HCT116 (cell line): ENCODE measurements at regions not wholly inside any gene's neighbourhood (a gene's known extent, or its start where the extent isn't known, plus 50 kb on each side); places are given as distances from the start of the nearest gene placed in this dataset.

Experiments used
- ATAC-seq: fragments of 200-7000 bp; cut with Tn5 transposase; 2 replicates; pipeline ENCODE4 v1.9.1; 2020; ENCODE audit warnings: mild to moderate bottlenecking, moderate library complexity
- BruUV-seq: library from RNA; stranded (reverse); fragments of 400-500 nt; replicated peaks from 2 replicates; lab custom pipeline; 2021; lab: Mats Ljungman, UMichigan
- CTCF ChIA-PET: fragments of 300-600 bp; sonication (Branson Sonifier 250); formaldehyde crosslinking; loops from one replicate; lab custom pipeline; 2021; ENCODE audit warnings: antibody characterized with exemption; lab: Charles Lee
- POLR2A ChIA-PET: fragments of 300-600, 350-600 bp; sonication (Branson Sonifier 250); formaldehyde crosslinking; loops from one replicate; lab custom pipeline; 2021; ENCODE audit warnings: antibody characterized with exemption; lab: Charles Lee
- RAD21 ChIA-PET, 2 experiments: fragments of 300-600 bp; sonication (Branson Sonifier 250); formaldehyde crosslinking; loops; one replicate each; lab custom pipeline; 2023; ENCODE audit warnings: low total read pairs in 2 of 2; ENCODE audit not compliant: uncharacterized antibody in 2 of 2, unreplicated experiment in 2 of 2, low non-redundant PET in 1 of 2; lab: Charles Lee
- DNase-seq: peaks from one replicate; pipeline ENCODE4 v3.0.0-alpha.2; 2010; ENCODE audit warnings: low read depth, low spot score
- H2AFZ ChIP-seq: fragments of 200-600 bp; shearing (Covaris generic), sonication (generic); 2 replicates; pipeline ENCODE4 v1.6.1; 2017; ENCODE audit warnings: low read depth, mixed run types, mixed read lengths, antibody characterized with exemption, low read length; ENCODE audit not compliant: poor library complexity, severe bottlenecking
- H3K27ac ChIP-seq: 2 replicates; pipeline ENCODE4 v1.5.1; 2012; ENCODE audit warnings: low read depth, low read length
- H3K27me3 ChIP-seq: fragments of 200-600 bp; sonication (generic); 2 replicates; pipeline ENCODE4 v1.6.1; 2016; ENCODE audit warnings: mixed run types, low read length, mixed read lengths; ENCODE audit not compliant: insufficient read depth
- H3K36me3 ChIP-seq, 2 experiments: fragments of 200-500 bp in 1 of 2; fragments of 200-600 bp in 1 of 2; sonication (Bioruptor generic) in 1 of 2; sonication (generic) in 1 of 2; 2 replicates each; pipeline versions ENCODE4 v1.5.1 to v1.6.1; 2014 to 2016; ENCODE audit warnings: low read length in 2 of 2, inconsistent platforms in 1 of 2, mixed read lengths in 1 of 2, mixed run types in 1 of 2; ENCODE audit not compliant: insufficient read depth in 2 of 2, control insufficient read depth in 1 of 2
- H3K4me1 ChIP-seq, 2 experiments: fragments of 200-600 bp in 1 of 2; sonication (generic) in 1 of 2; 2 replicates each; pipeline versions ENCODE4 v1.5.1 to v1.6.1; 2012 to 2017; ENCODE audit warnings: low read length in 2 of 2, inconsistent platforms in 1 of 2, mild to moderate bottlenecking in 1 of 2, mixed read lengths in 1 of 2, mixed run types in 1 of 2, moderate library complexity in 1 of 2; ENCODE audit not compliant: insufficient read depth in 2 of 2, control insufficient read depth in 1 of 2
- H3K4me2 ChIP-seq: fragments of 200-600 bp; sonication (generic); 2 replicates; pipeline ENCODE4 v1.6.1; 2017; ENCODE audit warnings: mixed run types, low read length, mixed read lengths
- H3K4me3 ChIP-seq, 2 experiments: fragments of 200-600 bp in 1 of 2; sonication (generic) in 1 of 2; replicated peaks in 1 of 2; 2 replicates each; pipeline ENCODE4 v1.5.1; 2011 to 2016; ENCODE audit warnings: low read length in 2 of 2, control low read depth in 1 of 2, low read depth in 1 of 2, mild to moderate bottlenecking in 1 of 2, mixed read lengths in 1 of 2, mixed run types in 1 of 2
- H3K79me2 ChIP-seq: fragments of 200-600 bp; sonication (generic); 2 replicates; pipeline ENCODE4 v1.6.1; 2017; ENCODE audit warnings: mild to moderate bottlenecking, mixed run types, low read length, moderate library complexity, mixed read lengths; ENCODE audit not compliant: insufficient read depth
- H3K9ac ChIP-seq: fragments of 200-600 bp; sonication (generic); 2 replicates; pipeline ENCODE4 v1.6.1; 2016; ENCODE audit warnings: low read length, mixed read lengths
- H3K9me2 ChIP-seq: fragments of 200-600 bp; sonication (generic), shearing (Covaris generic); 2 replicates; pipeline ENCODE4 v1.6.1; 2017; ENCODE audit warnings: mixed run types, mild to moderate bottlenecking, moderate library complexity; ENCODE audit not compliant: insufficient read depth
- H3K9me3 ChIP-seq, 2 experiments: fragments of 200-500 bp in 1 of 2; fragments of 200-600 bp in 1 of 2; sonication (Bioruptor generic) in 1 of 2; sonication (generic) in 1 of 2; 2 replicates each; pipeline ENCODE4 v1.6.1; 2014 to 2017; ENCODE audit warnings: low read length in 2 of 2, mixed read lengths in 2 of 2, inconsistent platforms in 1 of 2, low read depth in 1 of 2, mild to moderate bottlenecking in 1 of 2, mixed run types in 1 of 2, moderate library complexity in 1 of 2; ENCODE audit not compliant: control insufficient read depth in 1 of 2, insufficient read depth in 1 of 2
- H4K20me1 ChIP-seq: fragments of 200-600 bp; sonication (generic), shearing (Covaris generic); 2 replicates; pipeline ENCODE4 v1.6.1; 2017; ENCODE audit warnings: mixed run types, mild to moderate bottlenecking, moderate library complexity; ENCODE audit not compliant: insufficient read depth
- CBX3 ChIP-seq: IDR thresholded peaks from 2 replicates; pipeline ENCODE4 v1.6.1; 2012; ENCODE audit warnings: low read depth
- CTCF ChIP-seq, 3 experiments: fragments of 200-600 bp in 1 of 3; sonication (generic) in 1 of 3; IDR thresholded peaks in 2 of 3; conservative IDR thresholded peaks in 1 of 3; 2 replicates each; pipeline ENCODE4 v1.5.1; 2012 to 2017; ENCODE audit warnings: low read depth in 2 of 3, low read length in 2 of 3, antibody characterized with exemption in 1 of 3, borderline replicate concordance in 1 of 3, control low read depth in 1 of 3, mild to moderate bottlenecking in 1 of 3, mixed read lengths in 1 of 3, mixed run types in 1 of 3, moderate library complexity in 1 of 3; ENCODE audit not compliant: insufficient read depth in 1 of 3
- EGR1 ChIP-seq: IDR thresholded peaks from 2 replicates; pipeline ENCODE4 v1.6.1; 2012; ENCODE audit warnings: low read depth
- FOSL1 ChIP-seq: IDR thresholded peaks from 2 replicates; pipeline ENCODE4 v1.6.1; 2012; ENCODE audit warnings: low read depth
- JUND ChIP-seq: IDR thresholded peaks from 2 replicates; pipeline ENCODE4 v1.6.1; 2012
- MAX ChIP-seq: IDR thresholded peaks from 2 replicates; pipeline ENCODE4 v1.6.1; 2012
- POLR2A ChIP-seq: IDR thresholded peaks from 2 replicates; pipeline ENCODE4 v1.7.0; 2011; ENCODE audit warnings: borderline replicate concordance; ENCODE audit not compliant: insufficient read depth, insufficient read length; ENCODE audit errors: extremely low read depth
- RAD21 ChIP-seq: IDR thresholded peaks from 2 replicates; pipeline ENCODE4 v1.6.1; 2012; ENCODE audit warnings: low read depth, mild to moderate bottlenecking
- TCF7L2 ChIP-seq: IDR thresholded peaks from 2 replicates; pipeline ENCODE4 v1.7.0; 2011; ENCODE audit warnings: borderline replicate concordance, inconsistent platforms; ENCODE audit not compliant: insufficient read depth, insufficient read length; ENCODE audit errors: extremely low read depth
- intact Hi-C: fragments of 100-400 bp; cut with micrococcal nuclease; formaldehyde crosslinking; loops from 2 replicates; pipeline ENCODE4 v1.10.0; 2022

DNA sequence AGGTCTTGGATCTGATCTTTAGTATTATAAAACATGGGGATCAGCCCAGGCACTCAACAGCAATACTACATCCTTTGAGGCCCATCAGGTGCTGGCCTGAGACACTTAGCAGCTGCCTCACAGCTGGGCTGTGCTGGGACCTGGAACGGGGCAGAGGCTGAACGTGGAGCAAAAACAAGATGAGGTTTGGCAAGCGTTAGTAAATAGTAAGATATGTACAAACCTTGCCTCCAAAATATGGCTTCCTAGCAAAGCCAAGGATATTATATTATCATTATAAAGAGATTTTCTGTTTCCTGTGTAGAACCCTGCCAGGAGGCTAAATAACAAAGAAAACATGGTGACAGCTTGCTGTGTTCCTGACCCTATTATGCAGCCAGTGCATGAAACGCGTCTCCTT, 60.0 kb upstream of the SPON1 start:
- no TSS peak for BruUV-seq
- no peak overlapping the region for H2AFZ ChIP-seq
- RAD21 ChIA-PET = no interaction called here
- no peaks in the 10 kb centered on the region for H3K9me3 ChIP-seq
- no peaks in the 10 kb centered on the region for H3K36me3 ChIP-seq
- H3K9ac ChIP-seq = no peak overlapping the region
- intact Hi-C loops = no loop called here
- no peak overlapping the region for H3K4me3 ChIP-seq
- H3K9me2 ChIP-seq = no peaks in the 10 kb centered on the region
- peaks cover 0 to 5% of the 10 kb centered on the region in 2 experiments; a peak in 1 of 4 replicates for H3K4me1 ChIP-seq
- no peak for TF ChIP-seq MAX
- no peak for TF ChIP-seq CTCF (IDR thresholded peaks at IDR 0.05 in 2 of 3, conservative IDR thresholded peaks at IDR 0.05 in 1 of 3; ENCODE audit: borderline replicate concordance in 1 of 3, insufficient read depth in 1 of 3, low read depth in 2 of 3, low read length in 2 of 3)
- ATAC-seq (no peak), DNase-seq (no peak)
- no peaks in the 10 kb centered on the region for H3K79me2 ChIP-seq
- no peaks in the 10 kb centered on the region; the same call in 1 of the 2 replicates for H3K27me3 ChIP-seq
- POLR2A ChIA-PET = no interaction called here
- no peaks in the 10 kb centered on the region for H4K20me1 ChIP-seq
- no peak overlapping the region for H3K4me2 ChIP-seq
- no peak overlapping the region for H3K27ac ChIP-seq
- CTCF ChIA-PET = no interaction called here

- Histone ChIP-seq H3K9ac (no peak overlapping the region), H4K20me1 (no peaks in the 10 kb centered on the region), H3K4me1 (no peaks in the 10 kb centered on the region), H3K4me3 (no peak overlapping the region), H3K27ac (no peak overlapping the region), H3K9me3 (no peaks in the 10 kb centered on the region), H3K36me3 (no peaks in the 10 kb centered on the region), H3K9me2 (no peaks in the 10 kb centered on the region), H3K79me2 (no peaks in the 10 kb centered on the region), H3K27me3 (no peaks in the 10 kb centered on the region; the same call in 1 of the 2 replicates), H2AFZ (no peak overlapping the region), H3K4me2 (no peak overlapping the region)
- no TSS peak for BruUV-seq
- ChIA-PET RAD21 (no interaction called here), CTCF (no interaction called here), POLR2A (no interaction called here)
- TF ChIP-seq CTCF (IDR thresholded peaks at IDR 0.05 in 2 of 3, conservative IDR thresholded peaks at IDR 0.05 in 1 of 3; ENCODE audit: borderline replicate concordance in 1 of 3, insufficient read depth in 1 of 3, low read depth in 2 of 3, low read length in 2 of 3) (no peak), RAD21 (no peak), POLR2A (no peak), FOSL1 (no peak), TCF7L2 (no peak), JUND (no peak), CBX3 (no peak), EGR1 (no peak)
- DNase-seq = no peak
- ATAC-seq = no peak
- intact Hi-C loops = no loop called here
Observed at GRCh38 chr11:13905137-13905781, 57.3 kb upstream of the SPON1 start.
